ENCODE measurements at regions not wholly inside any gene's neighbourhood (a gene's known extent, or its start where the extent isn't known, plus 50 kb on each side); places are given as distances from the start of the nearest gene placed in this dataset.

GRCh38 chr12:107322063-107322462, 228.7 kb upstream of the CRY1 start:
- FAIRE-seq: no peak

GRCh38 chr12:107325075-107325608, 231.8 kb upstream of the CRY1 start:
- FAIRE-seq: no peak

GRCh38 chr12:107326237-107326636, 232.9 kb upstream of the CRY1 start:
- no peak for FAIRE-seq

- no peak for FAIRE-seq
Observed at GRCh38 chr12:107327651-107328182, 234.4 kb upstream of the CRY1 start.

- FAIRE-seq: no peak
Observed at GRCh38 chr12:107328442-107329133, 235.2 kb upstream of the CRY1 start.

- no peak for FAIRE-seq
Observed at GRCh38 chr12:107329569-107330324, 236.4 kb upstream of the CRY1 start.

- FAIRE-seq: no peak
Observed at GRCh38 chr12:107330831-107331431, 237.6 kb upstream of the CRY1 start.

GRCh38 chr12:107331471-107331870, 238.1 kb upstream of the CRY1 start:
- no peak for FAIRE-seq

- no peak for FAIRE-seq
Observed at GRCh38 chr12:107331912-107332311, 238.6 kb upstream of the CRY1 start.

GRCh38 chr12:107332743-107333142, 239.4 kb upstream of the CRY1 start:
- no peak for FAIRE-seq

GRCh38 chr12:107335802-107336570, 242.6 kb upstream of the CRY1 start:
- no peak for FAIRE-seq

GRCh38 chr12:107336695-107337094, 243.3 kb upstream of the CRY1 start:
- FAIRE-seq: no peak

- no peak for FAIRE-seq
Observed at GRCh38 chr12:107337346-107338095, 244.2 kb upstream of the CRY1 start.

- FAIRE-seq: no peak
Observed at GRCh38 chr12:107339487-107339886, 246.1 kb upstream of the CRY1 start.

- FAIRE-seq: no peak
Observed at GRCh38 chr12:107339932-107340331, 246.6 kb upstream of the CRY1 start.

- FAIRE-seq: no peak
Observed at GRCh38 chr12:107340898-107341297, 247.5 kb upstream of the CRY1 start.

GRCh38 chr12:107344035-107344808, 250.9 kb upstream of the CRY1 start:
- FAIRE-seq: no peak

- no peak for FAIRE-seq
Observed at GRCh38 chr12:107347261-107347660, 253.9 kb upstream of the CRY1 start.

- FAIRE-seq: no peak
Observed at GRCh38 chr12:107349008-107349747, 255.8 kb upstream of the CRY1 start.

GRCh38 chr12:107349839-107350238, 256.5 kb upstream of the CRY1 start:
- FAIRE-seq: no peak
